ENCODE measurements at regions not wholly inside any gene's neighbourhood (a gene's known extent, or its start where the extent isn't known, plus 50 kb on each side); places are given as distances from the start of the nearest gene placed in this dataset.

DNA sequence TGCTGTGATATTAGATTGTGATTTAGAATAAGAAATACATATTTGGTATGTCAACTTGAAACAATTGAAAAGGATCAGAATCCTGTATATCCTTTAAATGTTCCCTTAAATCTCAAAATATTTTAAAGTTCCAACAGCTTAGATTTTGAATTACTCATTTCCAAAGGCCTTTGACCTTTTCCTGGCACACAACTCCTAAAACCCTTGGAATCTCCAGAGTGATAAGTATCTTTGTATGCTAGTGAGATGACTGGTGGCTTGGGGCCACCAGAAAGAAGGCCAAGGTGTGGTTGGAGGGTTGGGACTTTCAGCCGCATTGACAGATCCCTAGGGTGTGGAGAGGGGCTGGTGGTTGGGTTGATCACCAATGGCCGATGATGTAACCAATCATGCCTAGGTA, 104.7 kb downstream of the YIPF5 start:
- no peak overlapping the region for H3K4me3 ChIP-seq (ENCODE audit: low read depth, low read length)
- TF ChIP-seq CTCF (conservative IDR thresholded peaks at IDR 0.05; ENCODE audit: low read depth, low read length): no peak
- DNase-seq (ENCODE audit: low read depth): no peak

DNA sequence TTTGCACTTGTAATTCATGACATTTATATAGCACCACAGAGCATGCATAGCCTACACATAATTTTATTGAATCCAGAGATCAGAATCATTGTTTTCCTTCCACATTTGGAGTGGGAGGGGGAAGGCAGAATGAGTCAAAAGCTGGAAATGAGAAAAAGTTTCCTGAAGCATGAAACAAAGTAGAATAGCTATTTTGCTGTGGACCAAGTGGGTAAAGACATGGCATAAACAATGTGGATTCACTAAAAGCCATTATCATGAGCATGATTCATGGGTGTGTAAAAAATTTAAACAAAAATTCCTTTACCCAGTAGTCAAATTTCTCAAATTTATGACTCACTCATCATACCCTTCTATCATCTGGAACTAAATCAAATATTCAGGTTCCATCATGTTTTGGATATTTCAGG, 97.9 kb downstream of the YIPF5 start:
- no peak overlapping the region for H3K4me3 ChIP-seq (ENCODE audit: low read depth, low read length)
- TF ChIP-seq CTCF (conservative IDR thresholded peaks at IDR 0.05; ENCODE audit: low read depth, low read length): no peak
- no peak for DNase-seq (ENCODE audit: low read depth)

GRCh38 chr5:144076521-144077083, 93.9 kb downstream of the YIPF5 start:
- TF ChIP-seq CTCF (conservative IDR thresholded peaks at IDR 0.05; ENCODE audit: low read depth, low read length): no peak
- no peak overlapping the region for H3K4me3 ChIP-seq (ENCODE audit: low read depth, low read length)
- DNase-seq (ENCODE audit: low read depth): no peak

- no peak for DNase-seq (ENCODE audit: low read depth)
- no peak for TF ChIP-seq CTCF (conservative IDR thresholded peaks at IDR 0.05; ENCODE audit: low read depth, low read length)
- no peak overlapping the region for H3K4me3 ChIP-seq (ENCODE audit: low read depth, low read length)
These were observed 87.3 kb downstream of the YIPF5 start for GRCh38 chr5:144083185-144083584.

DNA sequence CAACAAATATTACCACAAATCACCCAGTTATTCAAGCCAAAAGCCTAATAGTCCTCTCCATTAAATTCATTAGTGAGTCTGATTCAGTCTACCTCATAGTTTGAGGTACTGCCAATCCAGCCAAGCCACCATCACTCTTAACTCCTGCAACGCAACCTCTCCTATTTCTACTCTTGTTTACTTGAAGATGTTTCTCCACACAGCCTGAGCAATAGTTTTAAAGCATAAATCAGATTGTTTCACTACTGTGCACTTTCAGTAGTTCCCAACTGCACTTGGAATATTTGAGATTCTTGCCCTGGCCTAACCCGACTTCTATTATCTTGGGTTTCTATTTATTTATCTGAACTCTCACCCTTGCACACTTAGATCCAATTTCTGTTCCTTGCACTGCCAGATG, 85.5 kb downstream of the YIPF5 start:
- H3K4me3 ChIP-seq (ENCODE audit: low read depth, low read length): no peak overlapping the region
- TF ChIP-seq CTCF (conservative IDR thresholded peaks at IDR 0.05; ENCODE audit: low read depth, low read length): no peak
- no peak for DNase-seq (ENCODE audit: low read depth)

- TF ChIP-seq CTCF (conservative IDR thresholded peaks at IDR 0.05; ENCODE audit: low read depth, low read length): no peak
These were observed 85.1 kb downstream of the YIPF5 start for GRCh38 chr5:144085381-144085780.

GRCh38 chr5:144086295-144086694, 84.2 kb downstream of the YIPF5 start:
- no peak overlapping the region for H3K4me3 ChIP-seq (ENCODE audit: low read depth, low read length)
- no peak for DNase-seq (ENCODE audit: low read depth)
- no peak for TF ChIP-seq CTCF (conservative IDR thresholded peaks at IDR 0.05; ENCODE audit: low read depth, low read length)

More at GRCh38 chr5:144085381-144085780, 85.1 kb downstream of the YIPF5 start:
- no peak for DNase-seq (ENCODE audit: low read depth)
- H3K4me3 ChIP-seq (ENCODE audit: low read depth, low read length): no peak overlapping the region

All from epithelial cell of proximal tubule (primary cell).